HG03460 (cell line): ENCODE measurements at regions not wholly inside any gene's neighbourhood (a gene's known extent, or its start where the extent isn't known, plus 50 kb on each side); places are given as distances from the start of the nearest gene placed in this dataset.

Experiments
- ATAC-seq: cut with Tn5 transposase; IDR thresholded peaks from one replicate; pipeline ENCODE4 v1.9.1; 2021; ENCODE audit not compliant: unreplicated experiment

DNA sequence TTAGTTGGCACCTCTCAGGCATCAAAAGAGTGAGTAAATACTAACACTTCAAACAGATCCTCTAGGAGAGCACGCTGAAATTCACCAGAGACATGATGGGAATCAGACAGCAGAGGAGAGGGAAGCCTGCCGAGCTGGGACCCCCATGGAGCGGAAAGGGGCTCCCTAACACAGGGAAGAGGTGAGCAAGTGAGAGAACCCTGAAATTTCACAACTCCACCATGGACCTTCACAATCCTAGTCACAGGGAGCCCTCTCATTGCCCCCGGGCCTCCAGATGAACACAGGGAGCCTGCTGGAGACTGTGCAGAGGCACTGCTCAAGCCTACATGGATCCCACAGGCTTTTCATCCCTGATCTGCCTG is 59.2 kb upstream of the ANTXRL start:
- ATAC-seq: no peak

DNA sequence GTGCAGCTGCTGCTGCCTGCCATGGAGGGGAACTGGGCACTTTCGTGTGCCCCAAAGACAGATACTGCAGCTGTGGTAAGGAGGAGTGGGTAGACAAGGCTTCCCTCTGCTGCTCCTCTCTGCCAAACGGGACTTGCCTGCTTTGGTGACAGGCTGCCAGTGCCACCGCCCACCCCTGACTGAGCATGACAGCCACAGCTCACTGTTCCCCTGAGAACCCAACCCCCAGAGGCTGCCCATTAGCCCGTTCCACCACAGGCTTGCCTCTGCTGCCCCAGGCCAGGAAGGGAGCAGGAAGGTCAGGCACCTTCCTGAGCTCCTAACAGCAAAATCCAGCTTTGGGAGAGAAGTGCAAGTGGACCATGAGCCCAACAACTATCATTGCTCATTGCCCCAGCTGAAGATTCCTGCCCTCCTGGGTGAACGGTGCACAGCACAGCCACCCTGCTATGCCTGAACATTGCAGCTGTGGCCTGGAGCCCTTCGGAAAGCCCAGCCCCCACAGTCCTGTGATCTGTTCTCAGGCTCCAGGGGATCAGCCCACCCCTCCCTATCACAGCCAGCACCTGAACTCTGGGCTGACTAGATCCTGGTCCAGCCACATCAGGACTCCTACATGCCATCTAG is 58.7 kb upstream of the ANTXRL start:
- no peak for ATAC-seq

DNA sequence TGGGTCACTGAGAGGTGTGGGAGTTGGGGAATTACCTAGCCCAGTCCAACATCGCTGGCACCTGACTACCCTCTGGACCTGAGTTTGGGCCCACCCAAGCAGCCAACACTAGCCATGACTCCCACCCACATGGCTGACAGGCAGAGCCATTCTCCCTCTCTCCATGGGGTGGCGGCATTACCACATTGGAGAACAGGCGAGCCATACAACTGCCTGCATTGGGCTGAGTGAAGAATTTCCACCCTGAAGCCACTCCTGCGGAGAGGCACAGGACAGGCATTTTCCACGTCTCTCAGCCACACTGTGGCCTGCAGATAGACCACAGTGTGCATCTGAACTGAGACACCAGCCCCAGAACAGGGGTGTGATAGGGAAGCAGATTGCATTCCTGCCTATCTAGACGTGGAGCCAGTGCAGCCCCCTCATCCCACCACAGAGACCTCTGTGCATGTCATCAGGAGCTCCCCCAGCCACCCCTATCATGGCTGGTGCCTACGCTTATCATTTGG is 58.2 kb upstream of the ANTXRL start:
- peak; percentile 61 for ATAC-seq

DNA sequence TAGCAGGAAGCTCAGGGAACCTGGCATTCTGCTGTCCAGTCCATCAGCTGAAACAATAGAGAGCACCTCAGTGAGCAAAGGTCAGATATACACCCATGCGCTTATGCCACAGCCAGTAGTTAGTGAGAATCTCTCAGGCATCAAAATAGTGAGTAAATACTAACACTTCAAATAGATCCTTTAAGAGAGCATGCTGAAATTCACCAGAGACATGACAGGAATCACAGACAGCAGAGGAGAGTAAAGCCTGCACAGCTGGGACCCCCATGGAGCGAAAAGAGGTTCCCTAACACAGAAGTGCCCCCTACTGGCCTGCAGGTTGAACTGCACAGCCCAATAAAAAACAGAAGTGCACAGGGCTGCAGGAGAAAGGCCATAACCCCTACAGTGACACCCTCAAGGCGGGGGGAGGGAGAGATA is 57.6 kb upstream of the ANTXRL start:
- ATAC-seq: no peak

DNA sequence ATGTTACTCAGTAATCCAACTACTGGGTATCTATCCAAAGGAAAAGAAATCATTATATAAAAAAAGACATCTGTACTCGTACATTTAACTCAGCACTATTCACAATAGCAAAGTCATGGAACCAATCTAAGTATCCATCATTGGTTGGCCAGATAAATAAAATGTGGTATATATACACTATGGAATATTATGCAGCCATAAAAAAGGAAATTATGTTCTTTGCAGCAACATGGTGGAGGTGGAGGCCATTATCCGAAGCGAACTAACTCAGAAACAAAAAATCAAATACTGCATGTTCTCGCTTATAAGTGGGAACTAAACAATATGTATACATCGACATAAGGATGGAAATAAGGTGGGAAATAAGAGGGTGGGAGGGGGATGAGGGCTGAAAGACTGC is 56.2 kb upstream of the ANTXRL start:
- no peak for ATAC-seq

DNA sequence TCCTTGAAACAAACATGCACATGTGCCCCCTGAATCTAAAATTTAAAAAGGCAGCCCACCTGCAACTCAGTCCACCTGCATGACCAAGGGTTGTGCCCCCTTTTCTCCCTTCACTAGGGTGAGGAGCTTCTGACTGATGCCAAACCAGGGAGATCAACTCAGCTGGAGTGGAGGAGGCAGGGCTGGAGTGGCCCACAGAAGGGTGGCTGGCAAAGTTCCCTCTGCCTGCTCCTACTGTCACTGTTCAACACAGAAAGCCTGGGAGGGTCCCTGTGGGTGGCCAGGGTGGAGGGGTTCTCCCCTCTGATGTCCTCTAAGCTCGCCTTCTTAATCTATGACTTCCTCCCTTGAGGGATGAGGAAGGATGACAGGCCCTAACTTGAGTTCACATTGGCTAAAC is 55.7 kb upstream of the ANTXRL start:
- no peak for ATAC-seq

DNA sequence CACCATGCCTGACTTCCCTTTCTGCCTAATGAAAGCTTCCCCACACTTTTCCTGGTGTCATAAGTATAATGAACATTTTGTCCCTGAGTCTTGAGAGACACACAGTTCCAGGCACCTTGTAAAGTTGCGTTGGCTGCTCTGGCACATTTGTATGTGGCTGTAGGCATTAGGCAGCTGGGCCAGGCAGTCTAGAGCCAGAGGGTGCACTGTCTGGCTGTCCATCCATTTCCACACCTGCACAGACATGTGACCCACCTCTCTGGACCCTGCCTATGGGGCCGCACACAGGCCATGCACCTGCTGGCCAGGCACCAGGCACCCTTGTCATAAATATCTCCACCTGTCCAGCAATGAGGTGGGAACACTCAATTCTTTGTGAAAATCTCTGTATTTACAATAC is 54.7 kb upstream of the ANTXRL start:
- ATAC-seq: no peak

DNA sequence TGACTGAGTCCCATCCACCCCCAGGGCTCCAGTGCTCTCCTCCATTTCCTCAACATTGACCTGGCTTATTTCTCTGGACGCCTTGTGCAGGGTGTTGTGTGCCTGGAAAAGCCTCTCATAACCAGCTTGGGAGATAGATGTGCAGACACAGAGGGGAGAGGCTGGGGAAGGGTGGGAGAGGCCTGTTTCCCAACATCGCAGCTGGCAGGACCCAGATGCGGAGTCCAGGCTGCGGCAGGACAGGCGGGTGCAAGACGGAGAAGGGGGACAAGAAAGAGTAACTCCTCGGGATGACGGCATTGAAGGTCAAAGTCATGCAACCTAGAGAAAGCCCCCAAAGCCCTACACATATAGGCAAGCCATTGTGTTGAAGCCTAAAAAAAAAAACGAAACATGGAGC is 54.1 kb upstream of the ANTXRL start:
- ATAC-seq: no peak

DNA sequence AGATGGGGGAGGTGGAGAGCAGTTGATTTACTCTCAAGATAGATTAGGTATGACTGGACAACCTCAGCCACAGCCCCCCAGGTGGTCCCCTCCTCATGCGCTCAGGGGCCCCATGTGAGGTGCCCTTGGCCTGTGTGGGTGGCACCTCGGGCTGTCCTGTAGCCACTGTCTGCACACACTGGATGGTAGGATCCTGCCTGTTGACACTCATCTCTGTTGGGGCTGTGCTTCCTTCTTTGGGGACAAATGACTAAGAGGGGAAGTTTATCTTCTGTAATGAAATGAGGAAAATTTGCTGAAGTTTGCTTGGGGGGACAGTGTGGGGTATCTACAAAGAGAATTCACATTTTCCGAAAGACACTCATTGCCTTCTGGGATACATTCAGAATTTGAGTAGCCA is 53.6 kb upstream of the ANTXRL start:
- no peak for ATAC-seq

DNA sequence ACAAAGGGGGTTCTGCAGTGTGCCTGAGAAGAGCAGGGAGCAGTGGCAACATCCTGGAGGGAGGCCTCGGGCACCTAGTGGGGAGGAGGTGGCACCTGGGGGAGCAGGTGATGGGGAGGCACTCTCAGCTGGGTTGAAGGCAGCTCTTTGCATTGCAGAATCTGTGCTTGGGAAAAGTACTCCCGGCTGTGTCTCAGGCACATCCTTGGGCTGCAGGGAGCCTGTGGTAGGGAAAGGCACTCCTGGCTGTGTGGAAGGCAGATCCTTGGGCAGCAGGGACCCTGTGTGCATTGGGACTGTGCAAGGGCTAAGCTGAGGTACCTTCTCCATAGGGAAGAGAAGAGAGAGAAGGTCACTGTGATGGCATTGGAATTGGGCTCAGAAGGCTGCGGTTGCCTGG is 52.8 kb upstream of the ANTXRL start:
- no peak for ATAC-seq

DNA sequence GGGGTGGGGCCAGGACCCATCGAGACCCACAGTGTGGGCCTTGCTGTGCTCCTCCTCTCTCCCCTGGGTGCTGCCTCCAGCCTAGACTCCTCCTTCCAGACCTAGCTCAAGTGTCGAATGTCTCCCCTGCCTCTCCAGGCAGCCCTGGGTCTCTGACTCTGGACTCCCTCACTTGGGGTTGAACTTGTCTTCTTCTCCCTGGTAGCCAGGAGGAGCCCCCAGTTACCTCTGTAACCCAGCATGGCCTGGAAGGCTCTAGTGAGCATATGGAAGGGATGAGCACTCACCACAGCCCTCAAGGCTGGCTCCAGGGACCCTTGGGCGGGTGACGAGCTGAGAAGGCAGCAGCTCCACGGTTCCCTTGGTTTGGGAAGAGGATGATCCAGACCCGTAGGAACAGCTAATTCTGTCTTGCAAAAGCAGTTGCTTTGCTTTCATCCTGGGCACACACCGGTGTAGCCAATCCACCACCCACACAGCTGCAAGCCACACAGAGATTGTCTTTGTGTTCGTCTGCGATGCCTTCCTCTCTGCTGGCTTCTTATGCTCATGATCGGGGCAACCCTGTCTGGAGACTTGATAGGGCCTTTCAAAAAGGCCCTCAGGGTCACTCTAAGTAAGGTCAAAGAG is 52.3 kb upstream of the ANTXRL start:
- no peak for ATAC-seq

DNA sequence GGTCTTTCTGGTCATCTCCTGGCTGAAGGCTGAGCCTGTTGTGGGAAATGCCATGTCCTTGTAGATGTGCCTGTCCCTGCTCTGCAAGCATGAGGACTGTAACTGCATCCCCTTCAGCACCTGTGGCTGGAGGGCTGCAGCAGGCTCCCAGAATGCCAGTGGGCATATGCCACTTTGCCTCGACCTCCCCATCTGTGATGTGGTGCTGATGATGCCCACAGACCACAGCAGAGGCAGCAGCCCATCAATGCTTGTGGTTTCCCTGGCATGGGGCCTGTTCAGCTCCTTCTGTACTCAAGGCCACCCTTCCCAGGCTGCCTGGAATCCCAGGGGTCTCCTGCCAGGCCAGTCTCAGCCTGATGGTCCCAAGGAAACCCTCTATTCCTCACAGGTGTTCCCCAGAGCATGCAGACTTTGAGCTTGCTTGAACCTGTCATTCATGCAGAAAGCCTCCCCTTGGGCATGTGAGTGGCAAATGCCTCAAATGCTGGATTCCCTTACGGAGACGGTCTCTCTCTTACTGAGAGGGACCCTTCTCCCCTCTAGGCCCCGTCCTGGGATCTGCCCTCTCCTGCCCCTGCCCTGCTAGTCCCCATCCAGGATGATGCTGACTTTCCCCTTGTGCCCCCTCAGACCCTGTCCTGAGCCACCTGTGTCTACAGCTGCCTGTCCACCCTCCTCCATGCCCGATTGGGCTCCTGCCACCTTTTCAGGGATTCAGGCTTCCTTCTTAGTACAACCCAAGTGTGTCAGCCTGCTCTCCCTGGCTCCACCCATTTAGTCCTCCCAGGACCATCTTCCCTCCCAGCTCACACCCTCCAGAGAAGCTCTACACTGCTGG is 50.9 kb upstream of the ANTXRL start:
- no peak for ATAC-seq

DNA sequence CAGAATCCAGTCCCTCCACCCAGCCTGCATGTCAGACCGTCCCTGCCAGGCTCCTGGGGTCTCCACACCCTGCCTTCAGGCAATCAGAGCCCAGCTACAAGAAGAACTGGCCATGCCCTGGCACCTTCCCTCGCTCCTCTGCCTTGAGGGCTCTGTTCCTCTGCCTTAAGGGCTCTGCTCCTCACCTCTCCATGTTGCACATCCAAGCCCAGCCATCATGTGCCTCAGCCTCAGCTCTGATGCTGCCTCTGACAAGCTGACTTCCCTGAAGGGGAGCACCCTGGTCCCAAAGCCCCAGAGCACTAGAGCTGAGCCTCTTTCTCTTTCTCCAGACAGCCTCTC is 50.3 kb upstream of the ANTXRL start:
- ATAC-seq: no peak

DNA sequence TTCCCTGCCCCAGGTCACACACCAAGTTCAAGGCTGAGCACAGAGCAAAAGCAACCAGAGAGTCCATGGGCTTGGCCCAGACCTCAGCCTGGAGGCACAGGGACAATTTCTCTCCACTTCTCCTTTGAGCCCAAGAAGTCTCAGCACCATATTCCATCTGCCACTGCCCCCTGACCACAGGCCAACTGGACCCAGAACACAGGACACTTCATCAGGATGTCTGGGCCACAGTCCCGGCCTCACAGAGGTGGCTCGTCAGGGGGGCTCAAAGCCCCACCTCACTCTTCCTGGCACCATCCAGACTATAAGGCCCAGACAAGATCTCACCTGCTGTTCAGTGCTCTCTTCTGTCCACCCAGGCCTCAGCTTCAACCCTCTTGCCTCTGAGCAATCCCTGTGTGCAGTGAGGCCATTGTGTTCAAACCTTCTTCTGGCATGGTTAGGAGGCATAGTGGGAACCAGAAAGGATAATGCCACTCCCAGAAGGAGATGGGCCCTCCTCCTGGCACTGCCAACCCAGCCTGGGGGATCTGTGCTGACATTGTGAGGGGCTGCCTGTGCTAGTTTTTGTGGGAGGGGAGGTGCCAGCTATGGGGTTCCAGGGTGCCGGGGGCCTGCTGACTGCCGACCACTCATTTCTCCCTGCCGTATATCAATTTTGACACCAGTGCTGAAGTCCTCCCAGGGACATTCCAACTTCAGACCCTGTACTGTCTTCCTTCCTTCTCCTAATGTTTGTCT is 49.7 kb upstream of the ANTXRL start:
- ATAC-seq: no peak
